WTC11 (cell line): ENCODE measurements at regions not wholly inside any gene's neighbourhood (a gene's known extent, or its start where the extent isn't known, plus 50 kb on each side); places are given as distances from the start of the nearest gene placed in this dataset.

Source experiments
- CREB1 ChIP-seq: sonication (generic); formaldehyde crosslinking; IDR thresholded peaks from 2 replicates; pipeline ENCODE4 v1.8.0; 2023; ENCODE audit warnings: mild to moderate bottlenecking, missing genetic modification reagents
- NFYB ChIP-seq: sonication (generic); formaldehyde crosslinking; conservative IDR thresholded peaks from 2 replicates; pipeline ENCODE4 v1.8.0; 2022; ENCODE audit warnings: low read depth, missing genetic modification reagents
- PRDM15 ChIP-seq: sonication (generic); formaldehyde crosslinking; IDR thresholded peaks from 2 replicates; pipeline ENCODE4 v1.8.0; 2022; ENCODE audit warnings: missing genetic modification reagents
- TEAD4 ChIP-seq: sonication (generic); formaldehyde crosslinking; IDR thresholded peaks from 2 replicates; pipeline ENCODE4 v1.8.0; 2022; ENCODE audit warnings: mild to moderate bottlenecking, missing genetic modification reagents
- ZNF138 ChIP-seq: sonication (generic); formaldehyde crosslinking; conservative IDR thresholded peaks from 2 replicates; pipeline ENCODE4 v1.8.1; 2022; ENCODE audit warnings: mild to moderate bottlenecking, moderate library complexity, missing genetic modification reagents
- ZNF263 ChIP-seq: sonication (generic); formaldehyde crosslinking; IDR thresholded peaks from 2 replicates; pipeline ENCODE4 v1.8.1; 2022; ENCODE audit warnings: low read depth, mild to moderate bottlenecking, moderate library complexity, missing genetic modification reagents
- TF ChIP-seq, protein P1 (sequence below): fragments of 200-600 bp; IDR thresholded peaks from 2 replicates; pipeline ENCODE4 v1.8.0; 2022; ENCODE audit warnings: antibody characterized with exemption
- TF ChIP-seq, protein P2 (sequence below): sonication (generic); formaldehyde crosslinking; IDR thresholded peaks from 2 replicates; pipeline ENCODE4 v1.8.0; 2022; ENCODE audit warnings: mild to moderate bottlenecking, missing genetic modification reagents
- TF ChIP-seq, protein P3 (sequence below): sonication (generic); formaldehyde crosslinking; IDR thresholded peaks from 2 replicates; pipeline ENCODE4 v1.8.0; 2023; ENCODE audit warnings: missing genetic modification reagents, mild to moderate bottlenecking, borderline replicate concordance
- TF ChIP-seq, protein P4 (sequence below): sonication (generic); formaldehyde crosslinking; IDR thresholded peaks from 2 replicates; pipeline ENCODE4 v1.8.1; 2023; ENCODE audit warnings: mild to moderate bottlenecking, missing genetic modification reagents, borderline replicate concordance
- TF ChIP-seq, protein P5 (sequence below): sonication (generic); formaldehyde crosslinking; conservative IDR thresholded peaks from 2 replicates; pipeline ENCODE4 v1.8.1; 2023; ENCODE audit warnings: mild to moderate bottlenecking, low read depth, missing genetic modification reagents, moderate library complexity

GRCh38 chr17:21474815-21475214 lies 98.7 kb downstream of the KCNJ12 start:
- TF ChIP-seq, protein P1, sequence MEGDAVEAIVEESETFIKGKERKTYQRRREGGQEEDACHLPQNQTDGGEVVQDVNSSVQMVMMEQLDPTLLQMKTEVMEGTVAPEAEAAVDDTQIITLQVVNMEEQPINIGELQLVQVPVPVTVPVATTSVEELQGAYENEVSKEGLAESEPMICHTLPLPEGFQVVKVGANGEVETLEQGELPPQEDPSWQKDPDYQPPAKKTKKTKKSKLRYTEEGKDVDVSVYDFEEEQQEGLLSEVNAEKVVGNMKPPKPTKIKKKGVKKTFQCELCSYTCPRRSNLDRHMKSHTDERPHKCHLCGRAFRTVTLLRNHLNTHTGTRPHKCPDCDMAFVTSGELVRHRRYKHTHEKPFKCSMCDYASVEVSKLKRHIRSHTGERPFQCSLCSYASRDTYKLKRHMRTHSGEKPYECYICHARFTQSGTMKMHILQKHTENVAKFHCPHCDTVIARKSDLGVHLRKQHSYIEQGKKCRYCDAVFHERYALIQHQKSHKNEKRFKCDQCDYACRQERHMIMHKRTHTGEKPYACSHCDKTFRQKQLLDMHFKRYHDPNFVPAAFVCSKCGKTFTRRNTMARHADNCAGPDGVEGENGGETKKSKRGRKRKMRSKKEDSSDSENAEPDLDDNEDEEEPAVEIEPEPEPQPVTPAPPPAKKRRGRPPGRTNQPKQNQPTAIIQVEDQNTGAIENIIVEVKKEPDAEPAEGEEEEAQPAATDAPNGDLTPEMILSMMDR, result no peak
- TF ChIP-seq TEAD4 (CRISPR knock-in tag), result no peak
- no peak for TF ChIP-seq CREB1
- no peak for TF ChIP-seq NFYB
- no peak for TF ChIP-seq ZNF138 (CRISPR knock-in tag)
- TF ChIP-seq PRDM15 (CRISPR knock-in tag), result no peak
- TF ChIP-seq, protein P2, sequence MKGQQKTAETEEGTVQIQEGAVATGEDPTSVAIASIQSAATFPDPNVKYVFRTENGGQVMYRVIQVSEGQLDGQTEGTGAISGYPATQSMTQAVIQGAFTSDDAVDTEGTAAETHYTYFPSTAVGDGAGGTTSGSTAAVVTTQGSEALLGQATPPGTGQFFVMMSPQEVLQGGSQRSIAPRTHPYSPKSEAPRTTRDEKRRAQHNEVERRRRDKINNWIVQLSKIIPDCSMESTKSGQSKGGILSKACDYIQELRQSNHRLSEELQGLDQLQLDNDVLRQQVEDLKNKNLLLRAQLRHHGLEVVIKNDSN (CRISPR knock-in tag), result no peak
- TF ChIP-seq, protein P3, sequence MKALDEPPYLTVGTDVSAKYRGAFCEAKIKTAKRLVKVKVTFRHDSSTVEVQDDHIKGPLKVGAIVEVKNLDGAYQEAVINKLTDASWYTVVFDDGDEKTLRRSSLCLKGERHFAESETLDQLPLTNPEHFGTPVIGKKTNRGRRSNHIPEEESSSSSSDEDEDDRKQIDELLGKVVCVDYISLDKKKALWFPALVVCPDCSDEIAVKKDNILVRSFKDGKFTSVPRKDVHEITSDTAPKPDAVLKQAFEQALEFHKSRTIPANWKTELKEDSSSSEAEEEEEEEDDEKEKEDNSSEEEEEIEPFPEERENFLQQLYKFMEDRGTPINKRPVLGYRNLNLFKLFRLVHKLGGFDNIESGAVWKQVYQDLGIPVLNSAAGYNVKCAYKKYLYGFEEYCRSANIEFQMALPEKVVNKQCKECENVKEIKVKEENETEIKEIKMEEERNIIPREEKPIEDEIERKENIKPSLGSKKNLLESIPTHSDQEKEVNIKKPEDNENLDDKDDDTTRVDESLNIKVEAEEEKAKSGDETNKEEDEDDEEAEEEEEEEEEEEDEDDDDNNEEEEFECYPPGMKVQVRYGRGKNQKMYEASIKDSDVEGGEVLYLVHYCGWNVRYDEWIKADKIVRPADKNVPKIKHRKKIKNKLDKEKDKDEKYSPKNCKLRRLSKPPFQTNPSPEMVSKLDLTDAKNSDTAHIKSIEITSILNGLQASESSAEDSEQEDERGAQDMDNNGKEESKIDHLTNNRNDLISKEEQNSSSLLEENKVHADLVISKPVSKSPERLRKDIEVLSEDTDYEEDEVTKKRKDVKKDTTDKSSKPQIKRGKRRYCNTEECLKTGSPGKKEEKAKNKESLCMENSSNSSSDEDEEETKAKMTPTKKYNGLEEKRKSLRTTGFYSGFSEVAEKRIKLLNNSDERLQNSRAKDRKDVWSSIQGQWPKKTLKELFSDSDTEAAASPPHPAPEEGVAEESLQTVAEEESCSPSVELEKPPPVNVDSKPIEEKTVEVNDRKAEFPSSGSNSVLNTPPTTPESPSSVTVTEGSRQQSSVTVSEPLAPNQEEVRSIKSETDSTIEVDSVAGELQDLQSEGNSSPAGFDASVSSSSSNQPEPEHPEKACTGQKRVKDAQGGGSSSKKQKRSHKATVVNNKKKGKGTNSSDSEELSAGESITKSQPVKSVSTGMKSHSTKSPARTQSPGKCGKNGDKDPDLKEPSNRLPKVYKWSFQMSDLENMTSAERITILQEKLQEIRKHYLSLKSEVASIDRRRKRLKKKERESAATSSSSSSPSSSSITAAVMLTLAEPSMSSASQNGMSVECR (CRISPR knock-in tag), result no peak
- TF ChIP-seq, protein P4, sequence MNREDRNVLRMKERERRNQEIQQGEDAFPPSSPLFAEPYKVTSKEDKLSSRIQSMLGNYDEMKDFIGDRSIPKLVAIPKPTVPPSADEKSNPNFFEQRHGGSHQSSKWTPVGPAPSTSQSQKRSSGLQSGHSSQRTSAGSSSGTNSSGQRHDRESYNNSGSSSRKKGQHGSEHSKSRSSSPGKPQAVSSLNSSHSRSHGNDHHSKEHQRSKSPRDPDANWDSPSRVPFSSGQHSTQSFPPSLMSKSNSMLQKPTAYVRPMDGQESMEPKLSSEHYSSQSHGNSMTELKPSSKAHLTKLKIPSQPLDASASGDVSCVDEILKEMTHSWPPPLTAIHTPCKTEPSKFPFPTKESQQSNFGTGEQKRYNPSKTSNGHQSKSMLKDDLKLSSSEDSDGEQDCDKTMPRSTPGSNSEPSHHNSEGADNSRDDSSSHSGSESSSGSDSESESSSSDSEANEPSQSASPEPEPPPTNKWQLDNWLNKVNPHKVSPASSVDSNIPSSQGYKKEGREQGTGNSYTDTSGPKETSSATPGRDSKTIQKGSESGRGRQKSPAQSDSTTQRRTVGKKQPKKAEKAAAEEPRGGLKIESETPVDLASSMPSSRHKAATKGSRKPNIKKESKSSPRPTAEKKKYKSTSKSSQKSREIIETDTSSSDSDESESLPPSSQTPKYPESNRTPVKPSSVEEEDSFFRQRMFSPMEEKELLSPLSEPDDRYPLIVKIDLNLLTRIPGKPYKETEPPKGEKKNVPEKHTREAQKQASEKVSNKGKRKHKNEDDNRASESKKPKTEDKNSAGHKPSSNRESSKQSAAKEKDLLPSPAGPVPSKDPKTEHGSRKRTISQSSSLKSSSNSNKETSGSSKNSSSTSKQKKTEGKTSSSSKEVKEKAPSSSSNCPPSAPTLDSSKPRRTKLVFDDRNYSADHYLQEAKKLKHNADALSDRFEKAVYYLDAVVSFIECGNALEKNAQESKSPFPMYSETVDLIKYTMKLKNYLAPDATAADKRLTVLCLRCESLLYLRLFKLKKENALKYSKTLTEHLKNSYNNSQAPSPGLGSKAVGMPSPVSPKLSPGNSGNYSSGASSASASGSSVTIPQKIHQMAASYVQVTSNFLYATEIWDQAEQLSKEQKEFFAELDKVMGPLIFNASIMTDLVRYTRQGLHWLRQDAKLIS (CRISPR knock-in tag), result no peak
- TF ChIP-seq, protein P5, sequence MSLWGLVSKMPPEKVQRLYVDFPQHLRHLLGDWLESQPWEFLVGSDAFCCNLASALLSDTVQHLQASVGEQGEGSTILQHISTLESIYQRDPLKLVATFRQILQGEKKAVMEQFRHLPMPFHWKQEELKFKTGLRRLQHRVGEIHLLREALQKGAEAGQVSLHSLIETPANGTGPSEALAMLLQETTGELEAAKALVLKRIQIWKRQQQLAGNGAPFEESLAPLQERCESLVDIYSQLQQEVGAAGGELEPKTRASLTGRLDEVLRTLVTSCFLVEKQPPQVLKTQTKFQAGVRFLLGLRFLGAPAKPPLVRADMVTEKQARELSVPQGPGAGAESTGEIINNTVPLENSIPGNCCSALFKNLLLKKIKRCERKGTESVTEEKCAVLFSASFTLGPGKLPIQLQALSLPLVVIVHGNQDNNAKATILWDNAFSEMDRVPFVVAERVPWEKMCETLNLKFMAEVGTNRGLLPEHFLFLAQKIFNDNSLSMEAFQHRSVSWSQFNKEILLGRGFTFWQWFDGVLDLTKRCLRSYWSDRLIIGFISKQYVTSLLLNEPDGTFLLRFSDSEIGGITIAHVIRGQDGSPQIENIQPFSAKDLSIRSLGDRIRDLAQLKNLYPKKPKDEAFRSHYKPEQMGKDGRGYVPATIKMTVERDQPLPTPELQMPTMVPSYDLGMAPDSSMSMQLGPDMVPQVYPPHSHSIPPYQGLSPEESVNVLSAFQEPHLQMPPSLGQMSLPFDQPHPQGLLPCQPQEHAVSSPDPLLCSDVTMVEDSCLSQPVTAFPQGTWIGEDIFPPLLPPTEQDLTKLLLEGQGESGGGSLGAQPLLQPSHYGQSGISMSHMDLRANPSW (CRISPR knock-in tag), result no peak
- no peak for TF ChIP-seq ZNF263
